HG03378 (cell line): ENCODE measurements at regions not wholly inside any gene's neighbourhood (a gene's known extent, or its start where the extent isn't known, plus 50 kb on each side); places are given as distances from the start of the nearest gene placed in this dataset.
"Not testable (repeated sequence)": the region's sequence is repeated elsewhere in the genome, so short reads cannot be mapped to it uniquely, and the experiment has no call there.

Source experiments
- ATAC-seq: cut with Tn5 transposase; IDR thresholded peaks from one replicate; pipeline ENCODE4 v1.9.1; 2021; ENCODE audit warnings: mild to moderate bottlenecking, moderate library complexity; ENCODE audit not compliant: unreplicated experiment

DNA sequence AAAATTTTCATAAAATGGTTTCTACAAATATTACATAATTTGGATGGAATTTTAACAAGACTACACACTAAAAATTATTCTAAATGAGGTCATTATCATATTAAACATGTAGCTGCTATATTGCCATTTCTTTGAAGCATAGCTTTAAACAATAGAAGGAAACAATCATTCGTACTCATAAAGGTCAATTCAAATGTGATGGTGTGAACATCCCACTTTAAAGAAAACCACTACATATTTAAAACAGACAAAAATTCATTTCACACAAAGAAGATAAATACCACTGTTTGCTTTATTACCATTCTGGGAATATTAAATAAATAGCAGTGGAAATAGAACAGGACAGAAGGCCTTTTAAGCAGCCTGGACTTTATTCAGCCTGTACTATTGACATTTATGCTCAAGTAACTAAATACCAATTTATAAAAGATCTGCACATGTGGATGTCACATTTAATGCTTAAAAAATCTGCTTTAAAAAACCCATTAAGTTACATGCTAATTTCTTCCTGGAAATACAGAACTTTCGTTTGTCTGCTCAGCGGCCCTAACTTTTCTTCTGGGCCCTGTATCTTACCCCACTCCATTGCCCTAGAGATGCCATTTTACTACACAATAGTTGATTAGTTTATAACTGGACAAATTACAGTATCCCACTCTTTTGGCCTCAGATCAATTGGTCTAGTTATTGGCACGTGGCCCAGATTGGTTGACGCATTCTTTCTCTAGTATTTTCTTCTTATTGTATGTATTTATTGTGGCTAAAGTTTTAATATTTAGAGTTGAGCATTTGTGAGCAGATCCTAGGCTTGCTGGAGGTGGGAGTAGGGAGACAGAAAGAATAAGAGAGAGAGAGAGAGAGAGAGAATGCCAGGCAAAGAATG, 215.1 kb upstream of the SPRY2 start:
- ATAC-seq = no peak

DNA sequence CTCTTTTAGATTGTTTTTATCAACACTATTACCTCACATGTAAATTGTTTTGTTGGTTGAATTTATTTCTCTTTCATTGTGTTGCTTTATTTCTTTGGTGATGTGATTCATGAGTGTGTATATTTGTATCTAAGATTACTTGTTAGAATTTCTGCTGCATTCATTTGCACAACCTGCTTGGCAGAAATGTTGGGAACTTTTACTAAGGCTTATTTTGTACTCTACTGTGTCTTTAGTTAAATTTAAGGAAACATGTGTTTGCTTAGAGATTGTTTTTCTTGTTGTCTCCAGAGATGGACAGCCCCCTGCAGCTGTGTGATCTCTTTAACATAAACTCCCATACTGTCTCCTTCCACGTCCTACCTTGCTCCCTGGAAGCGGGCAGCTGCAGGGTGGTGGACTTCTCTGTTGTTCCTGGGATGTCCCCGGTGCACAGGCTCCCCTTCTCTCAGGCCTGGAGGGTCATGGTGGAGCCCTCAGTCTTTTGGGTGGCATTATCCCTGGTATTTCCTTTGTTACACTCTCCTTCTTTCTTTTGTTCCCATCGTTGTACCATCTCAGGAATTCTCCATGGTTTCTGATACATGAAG, 212.0 kb upstream of the SPRY2 start:
- no peak for ATAC-seq

DNA sequence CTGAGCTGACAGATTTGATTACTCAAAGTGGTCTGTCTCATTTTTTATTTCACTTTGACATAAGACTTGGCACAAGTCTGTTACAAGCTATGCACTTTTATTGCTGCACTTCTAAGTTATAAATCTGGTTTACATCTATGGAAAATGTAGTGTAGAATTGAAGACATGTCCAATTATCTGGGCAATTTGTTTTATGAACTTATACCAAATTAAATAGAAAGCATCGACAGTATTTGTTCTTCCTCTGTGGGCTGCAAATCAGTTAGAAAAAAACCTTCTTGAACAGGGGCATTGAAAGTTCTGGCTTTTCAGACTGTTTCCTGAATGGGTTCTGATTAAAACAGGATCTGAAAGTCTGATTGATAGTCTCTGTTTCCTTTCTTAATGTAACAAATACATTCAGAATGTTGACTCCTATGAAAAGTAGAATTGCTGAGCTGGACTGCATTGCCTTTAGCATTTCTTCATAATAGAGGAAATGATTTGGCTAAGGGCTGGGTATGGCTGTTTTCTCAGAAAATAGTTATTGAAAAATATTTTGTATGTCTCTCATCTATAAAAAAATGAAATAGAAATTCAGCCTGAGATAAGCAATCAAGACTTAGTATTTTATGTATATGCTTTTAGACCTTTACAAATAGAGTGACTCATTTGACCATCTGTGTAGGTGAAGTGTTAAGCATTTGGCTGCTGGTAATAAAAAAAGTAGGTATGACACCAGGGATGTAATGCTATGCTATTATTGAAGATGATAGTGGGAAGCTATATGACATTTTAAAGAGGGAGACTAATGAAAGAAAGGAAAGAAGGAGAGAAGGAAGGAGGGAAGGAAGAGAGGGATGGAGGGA, 210.9 kb upstream of the SPRY2 start:
- ATAC-seq = no peak

DNA sequence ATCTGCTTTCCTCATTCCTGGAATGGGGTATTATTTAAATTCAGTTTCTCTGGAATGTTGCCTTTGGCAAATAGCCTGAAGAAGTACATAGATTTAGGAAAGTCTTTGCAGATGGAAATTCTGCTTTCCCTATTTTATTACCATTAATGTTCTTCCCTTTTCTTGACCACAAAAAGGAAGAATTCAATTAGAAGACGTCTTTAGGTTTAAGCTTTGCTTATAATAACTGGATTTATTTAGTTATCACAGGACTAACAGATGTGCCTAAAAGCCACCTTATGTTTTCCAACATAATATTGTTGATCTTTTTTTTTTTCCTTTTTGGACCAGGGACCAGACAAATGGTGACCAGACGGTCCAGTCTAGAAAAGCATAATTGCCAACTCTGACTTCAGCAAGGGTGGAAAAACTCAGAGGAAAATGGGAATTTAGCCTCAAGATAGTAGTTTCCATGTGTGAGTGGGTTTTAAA, 210.1 kb upstream of the SPRY2 start:
- no peak for ATAC-seq

DNA sequence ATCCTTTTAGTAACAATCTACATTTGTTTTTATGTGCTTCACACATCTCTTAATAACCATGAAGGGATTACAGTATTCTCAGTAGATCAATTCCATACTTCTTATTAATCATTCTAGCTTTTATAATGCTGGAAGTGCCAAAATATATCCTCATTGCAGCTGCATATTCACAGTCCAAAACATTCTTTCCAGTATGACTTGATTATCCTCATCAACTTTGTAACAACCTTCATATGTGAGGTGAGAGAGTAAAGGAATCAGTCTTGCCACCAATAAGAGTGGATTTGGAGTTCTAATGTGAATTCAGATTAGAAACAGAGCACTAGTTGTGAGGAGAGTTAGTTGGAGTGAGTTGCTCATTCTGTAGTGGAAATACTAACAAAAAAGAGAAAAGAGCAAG, 208.0 kb upstream of the SPRY2 start:
- no peak for ATAC-seq

DNA sequence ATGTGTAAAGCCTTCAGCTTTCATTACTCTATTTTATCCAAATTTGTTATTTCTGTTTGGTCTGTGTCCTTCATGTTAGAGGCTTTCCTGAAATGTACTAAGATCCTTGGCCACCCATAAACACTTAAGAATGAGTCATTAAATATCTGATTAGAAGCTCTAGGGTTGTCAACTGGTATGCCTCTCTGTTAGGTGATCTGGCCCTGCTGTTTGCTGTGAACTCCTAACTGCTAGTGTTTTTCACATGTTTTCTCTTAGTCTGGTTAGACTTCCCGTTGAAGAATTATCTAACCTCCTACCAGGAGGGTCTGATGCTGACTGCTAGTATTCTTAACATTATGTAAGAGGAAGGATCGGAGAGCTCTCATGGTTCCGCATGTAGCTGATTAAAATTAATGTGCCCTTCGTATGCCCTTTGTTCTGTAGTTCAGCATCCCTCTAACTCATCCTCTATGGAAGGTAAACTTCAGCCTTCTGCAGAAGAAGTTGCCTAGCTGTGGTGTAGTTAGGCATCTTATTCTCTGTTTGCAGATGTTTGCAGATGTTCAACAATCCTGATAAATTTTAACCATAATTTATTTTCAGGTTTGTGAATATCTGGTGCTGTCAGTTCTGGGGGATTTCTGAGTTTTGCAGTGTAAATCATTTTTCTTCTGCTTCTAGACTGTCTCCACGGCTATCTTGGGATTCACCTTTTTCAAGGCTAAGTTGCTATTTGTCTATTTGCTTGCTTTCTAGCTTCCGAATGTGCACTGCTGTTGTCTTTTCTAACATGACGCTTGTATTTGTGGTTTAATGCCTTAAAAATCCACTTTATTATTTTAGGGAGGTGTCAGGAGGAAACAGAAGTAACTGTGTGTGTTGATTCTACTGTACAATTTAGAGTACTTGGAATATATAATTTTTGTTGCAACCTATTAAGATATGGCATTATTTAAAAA, 207.2 kb upstream of the SPRY2 start:
- ATAC-seq = no peak

DNA sequence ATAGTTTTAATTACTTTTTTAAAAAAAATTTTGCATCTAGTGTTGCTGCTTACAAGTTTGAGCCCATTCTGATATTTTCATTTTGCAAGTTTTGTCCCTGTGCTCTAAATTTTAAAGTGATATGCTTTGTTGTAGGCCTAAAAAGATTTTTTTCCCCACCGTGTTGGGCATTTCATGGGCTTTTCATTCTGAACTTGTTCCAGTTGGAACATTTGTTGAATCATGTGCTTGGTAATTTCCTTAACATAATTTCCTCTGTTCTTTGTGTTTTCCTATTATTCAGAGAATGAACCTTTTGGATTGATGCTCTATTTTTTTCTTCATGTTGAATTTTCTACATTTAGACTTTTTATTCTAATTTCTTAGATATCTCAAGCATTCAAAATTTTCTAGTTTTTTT, 206.4 kb upstream of the SPRY2 start:
- no peak for ATAC-seq

DNA sequence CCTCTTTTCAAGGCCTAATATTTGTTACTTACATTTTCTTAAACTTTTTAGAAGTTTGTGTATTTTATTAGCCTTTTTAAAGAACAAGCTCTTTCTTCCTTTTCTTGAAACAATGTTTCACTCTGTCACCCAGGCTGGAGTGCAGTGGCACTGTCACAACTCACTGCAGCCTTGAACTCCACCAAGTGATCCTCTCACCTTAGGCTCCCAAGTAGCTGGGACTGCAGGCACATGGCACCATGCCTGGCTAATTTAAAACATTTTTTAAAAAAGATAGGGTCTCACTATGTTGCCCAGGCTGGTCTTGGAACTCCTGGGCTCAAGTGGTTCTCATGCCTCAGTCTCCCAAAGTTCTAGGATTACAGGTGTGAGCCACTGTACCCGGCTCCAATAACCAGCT, 192.2 kb upstream of the SPRY2 start:
- no peak for ATAC-seq

DNA sequence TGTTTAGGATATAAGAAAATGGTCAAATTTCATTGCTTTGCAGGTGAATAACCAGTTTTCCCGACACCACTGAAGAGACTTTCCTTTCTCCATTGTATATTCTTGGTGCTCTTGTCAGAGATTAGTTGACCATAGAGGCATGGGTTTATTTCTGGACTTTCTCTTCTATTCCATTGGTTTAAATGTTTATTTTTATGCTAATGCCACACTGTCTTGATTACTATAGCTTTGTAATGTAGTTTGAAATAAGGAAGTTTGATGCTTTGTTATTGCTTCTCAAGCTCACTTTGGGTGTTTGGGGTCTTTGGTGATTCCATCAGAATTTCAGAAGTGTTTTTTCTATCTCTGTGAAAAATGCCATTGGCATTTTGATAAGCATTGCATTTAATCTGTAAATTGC, 190.0 kb upstream of the SPRY2 start:
- no peak for ATAC-seq

DNA sequence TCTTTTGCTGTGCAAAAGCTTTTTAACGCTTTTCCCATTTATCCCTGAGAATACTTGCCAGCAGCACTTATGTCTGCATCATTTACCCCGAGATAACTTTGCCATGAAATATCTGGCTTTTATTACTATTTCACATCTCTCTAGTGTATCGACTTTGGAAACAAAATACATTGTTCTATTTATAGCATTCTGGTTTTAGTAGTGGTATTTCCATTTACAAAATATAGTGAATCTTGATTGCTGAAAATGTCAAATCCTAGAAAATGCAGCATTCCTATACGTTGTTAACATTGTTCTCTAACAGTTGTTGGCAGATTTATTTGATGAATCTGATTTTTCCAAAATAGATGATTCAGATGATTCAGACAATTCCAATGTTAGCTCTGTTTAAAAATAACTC, 189.3 kb upstream of the SPRY2 start:
- no peak for ATAC-seq

DNA sequence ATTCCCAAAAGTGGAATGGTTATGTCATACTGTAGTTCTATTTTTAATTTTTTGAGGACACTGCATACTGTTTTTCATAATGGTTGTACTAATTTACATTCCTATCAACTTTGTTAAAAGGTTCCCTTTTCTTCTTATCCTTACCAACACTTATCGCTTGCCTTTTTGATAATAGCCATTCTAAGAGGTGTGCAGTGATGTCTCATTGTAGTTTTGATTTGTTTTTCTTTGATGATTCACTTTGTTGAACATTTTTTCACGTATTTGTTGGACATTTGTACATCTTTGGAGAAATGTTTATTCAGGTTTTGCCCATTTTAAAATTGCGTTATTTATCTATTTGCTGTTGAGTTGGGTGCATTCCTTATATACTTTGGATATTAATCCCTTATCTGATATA, 188.8 kb upstream of the SPRY2 start:
- ATAC-seq = no peak

DNA sequence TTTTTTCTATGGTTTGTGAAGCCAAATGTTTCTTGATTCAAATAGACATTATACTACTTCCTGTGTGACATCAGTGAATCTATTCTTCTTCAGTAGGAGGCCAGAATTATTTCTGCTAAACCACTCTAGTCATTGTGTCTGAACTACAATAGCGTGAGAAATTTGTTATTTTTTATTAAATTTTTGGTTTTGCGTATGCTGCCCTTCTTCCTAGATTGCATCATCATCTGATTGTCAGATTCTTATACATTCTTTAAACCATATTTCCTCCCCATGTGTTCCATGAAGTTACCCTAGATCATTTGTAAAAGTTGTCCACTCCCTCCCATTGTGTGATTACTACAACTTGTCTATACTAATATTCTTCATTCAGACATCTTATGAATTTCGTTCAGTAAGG, 187.8 kb upstream of the SPRY2 start:
- no peak for ATAC-seq

DNA sequence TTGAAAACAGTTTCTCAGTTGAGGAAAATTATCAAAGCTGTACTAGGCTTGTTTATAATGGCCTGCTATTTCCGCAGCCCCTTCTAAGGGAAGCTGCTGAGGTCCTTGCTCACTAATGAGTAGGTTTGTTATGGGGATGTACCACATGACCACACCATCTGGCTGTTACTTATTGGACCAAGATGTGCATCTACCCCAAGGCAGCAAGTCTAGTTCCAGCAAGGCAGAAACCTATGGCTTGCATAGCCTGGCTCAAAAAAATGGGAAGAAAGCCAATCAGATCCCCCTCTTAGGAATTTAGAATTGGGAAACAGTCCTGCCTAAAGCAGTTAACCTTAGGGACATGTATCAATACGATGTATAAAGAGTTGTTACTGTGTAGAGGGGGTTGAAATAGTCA, 186.5 kb upstream of the SPRY2 start:
- ATAC-seq = no peak

DNA sequence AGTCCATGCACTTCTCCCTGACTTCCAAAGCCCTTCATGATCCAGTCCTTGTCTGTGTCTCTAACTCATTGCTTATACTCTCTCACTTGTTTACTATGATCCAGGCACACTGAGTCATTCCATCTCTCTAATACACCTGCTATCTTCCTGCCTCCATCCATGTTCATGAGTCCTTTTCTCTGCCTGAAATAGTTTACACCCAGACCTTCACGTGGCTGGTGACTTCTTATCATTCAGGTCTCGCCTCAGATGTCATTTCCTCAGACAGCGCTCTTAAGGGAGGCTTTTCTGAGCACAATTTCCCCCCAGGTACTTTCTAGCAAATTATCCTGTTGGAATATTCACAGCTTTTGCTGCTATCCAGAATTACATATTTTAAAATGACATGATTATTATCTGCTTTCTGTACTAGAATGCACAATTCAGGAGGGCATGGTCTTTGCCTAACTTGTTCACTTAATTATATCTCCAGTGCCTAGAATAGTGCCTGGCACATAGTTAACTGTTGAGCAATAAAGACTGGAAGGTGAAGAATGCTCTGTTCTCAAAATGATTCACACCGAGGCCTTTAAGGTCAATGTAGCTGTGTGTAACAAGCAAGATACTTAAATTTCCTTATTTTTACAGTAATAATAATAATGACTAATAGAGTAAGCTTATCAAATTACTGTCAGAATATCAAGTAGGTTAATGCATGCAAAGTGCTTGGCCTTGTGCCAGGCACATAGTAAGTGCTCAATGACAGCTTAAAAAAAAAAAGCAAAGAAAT, 183.7 kb upstream of the SPRY2 start:
- ATAC-seq = no peak

DNA sequence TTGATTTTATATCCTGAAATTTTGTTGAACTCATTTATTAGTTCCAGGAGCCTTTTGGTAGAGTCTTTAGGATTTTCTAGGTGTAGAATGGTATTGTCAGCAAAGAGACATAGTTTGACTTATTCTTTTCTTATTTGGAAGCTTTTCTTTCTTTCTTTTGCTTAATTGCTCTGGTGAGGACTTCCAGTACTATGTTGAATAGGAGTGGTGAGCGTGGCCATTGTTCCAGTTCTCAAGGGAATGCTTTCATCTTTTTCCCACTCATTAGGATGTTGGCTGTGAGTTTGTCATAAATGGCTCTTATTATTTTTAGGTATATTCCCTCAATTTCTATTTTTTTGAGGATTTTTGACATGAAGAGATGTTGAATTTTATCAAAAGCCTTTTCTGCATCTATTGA, 182.2 kb upstream of the SPRY2 start:
- ATAC-seq = no peak

DNA sequence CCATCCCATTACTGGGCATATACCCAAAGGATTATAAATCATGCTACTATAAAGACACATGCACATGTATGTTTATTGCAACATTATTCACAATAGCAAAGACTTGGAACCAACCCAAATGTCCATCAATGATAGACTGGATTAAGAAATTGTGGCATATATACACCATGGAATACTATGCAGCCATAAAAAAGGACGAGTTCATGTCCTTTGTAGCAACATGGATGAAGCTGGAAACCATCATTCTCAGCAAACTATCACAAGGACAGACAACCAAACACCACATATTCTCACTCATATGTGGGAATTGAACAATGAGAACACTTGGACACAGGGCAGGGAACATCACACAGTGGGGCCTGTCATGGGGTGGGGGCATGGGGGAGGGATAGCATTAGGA, 181.5 kb upstream of the SPRY2 start:
- ATAC-seq = not testable (repeated sequence)

DNA sequence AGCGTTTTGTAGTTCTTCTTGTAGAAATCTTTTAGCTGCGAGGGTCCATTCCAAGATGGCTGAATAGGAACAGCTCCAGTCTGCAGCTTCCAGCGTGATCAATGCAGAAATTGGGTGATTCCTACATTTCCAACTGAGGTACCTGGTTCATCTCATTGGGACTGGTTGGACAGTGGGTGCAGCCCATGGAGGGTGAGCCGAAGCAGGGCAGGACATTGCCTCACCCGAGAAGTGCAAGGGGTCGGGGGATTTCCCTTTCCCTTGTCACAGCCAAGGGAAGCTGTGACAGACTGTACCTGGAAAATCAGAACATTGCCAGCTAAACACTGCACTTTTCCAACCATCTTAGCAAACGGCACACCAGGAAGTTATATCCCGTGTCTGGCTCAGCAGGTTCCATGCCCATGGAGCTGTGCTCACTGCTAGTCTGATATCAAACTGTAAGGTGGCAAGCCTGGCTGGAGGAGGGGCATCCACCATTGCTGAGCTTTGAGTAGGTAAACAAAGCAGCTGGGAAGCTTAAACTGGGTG, 176.0 kb upstream of the SPRY2 start:
- ATAC-seq = no peak

DNA sequence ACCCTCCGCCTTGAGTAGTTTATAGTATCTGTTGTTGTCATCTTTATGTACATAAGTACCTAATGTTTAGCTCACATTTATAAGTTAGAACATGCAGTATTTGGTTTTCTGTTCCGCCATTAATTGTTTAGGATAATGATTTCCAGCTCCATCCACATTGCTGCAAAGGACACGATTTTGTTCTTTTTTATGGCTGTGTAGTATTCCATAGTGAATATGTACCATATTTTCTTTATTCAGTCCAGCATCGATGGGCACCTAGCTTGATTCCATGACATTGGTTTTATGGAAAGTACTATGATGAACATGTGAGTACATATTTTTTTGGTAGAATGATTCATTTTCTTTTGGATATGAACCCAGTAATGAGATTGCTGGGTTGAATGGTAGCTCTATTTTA, 174.4 kb upstream of the SPRY2 start:
- ATAC-seq = no peak

DNA sequence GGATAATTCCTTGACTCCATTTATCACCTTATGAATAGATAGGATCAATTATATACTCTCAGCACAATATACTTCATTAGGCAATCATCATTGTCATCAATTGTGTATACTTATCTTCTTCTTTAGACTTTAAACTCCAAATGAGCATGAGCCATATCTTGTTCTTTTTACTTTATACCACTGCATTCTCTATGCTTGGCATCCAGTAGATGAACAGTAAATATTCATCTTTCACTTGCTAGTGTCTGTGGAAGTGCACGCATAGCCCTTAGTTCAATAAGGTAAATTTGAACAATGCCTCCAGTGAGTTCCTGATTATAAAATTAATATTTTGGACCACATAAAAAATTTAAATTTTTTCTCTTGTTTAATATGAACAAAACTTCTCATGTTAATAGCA, 172.3 kb upstream of the SPRY2 start:
- no peak for ATAC-seq

DNA sequence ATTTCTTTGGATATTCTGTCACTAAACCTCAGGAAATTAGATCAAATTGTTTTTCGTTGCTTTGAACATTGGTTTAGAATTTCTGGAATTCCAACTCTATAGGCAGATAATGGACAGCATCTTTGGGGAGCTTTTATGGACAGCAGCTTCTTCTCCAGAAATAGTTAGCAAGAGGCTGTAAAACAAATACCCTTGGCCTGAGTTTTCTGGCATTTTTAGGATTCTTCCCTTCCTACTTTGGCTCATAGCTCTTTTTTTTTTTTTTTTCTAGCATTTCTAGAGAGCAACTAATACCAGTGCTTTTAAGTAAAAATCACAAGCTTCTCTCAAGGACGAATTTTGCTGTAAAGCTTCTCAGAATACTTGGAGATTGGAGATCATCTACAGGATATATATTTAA, 169.8 kb upstream of the SPRY2 start:
- no peak for ATAC-seq
